ENCODE measurements at regions not wholly inside any gene's neighbourhood (a gene's known extent, or its start where the extent isn't known, plus 50 kb on each side); places are given as distances from the start of the nearest gene placed in this dataset.
"Not testable (repeated sequence)": the region's sequence is repeated elsewhere in the genome, so short reads cannot be mapped to it uniquely, and the experiment has no call there.

GRCh38 chr3:71986606-71987005 is 201.7 kb upstream of the PROK2 start:
- no peak overlapping the region for H3K27ac Mint-ChIP-seq
- no peaks in the 10 kb centered on the region for H3K9me3 Mint-ChIP-seq
- DNase-seq (no peak), ATAC-seq (no peak)
- peaks cover 10% of the 10 kb centered on the region for H3K4me1 ChIP-seq (ENCODE audit: control insufficient read depth, insufficient read depth, low read length)
- no peak overlapping the region for H3K4me3 Mint-ChIP-seq
- H3K27me3 ChIP-seq (ENCODE audit: control insufficient read depth, insufficient read depth, low read length), result no peaks in the 10 kb centered on the region
- 70% methylated on average over 4 of the region's 6 CpGs for WGBS (ENCODE audit: insufficient coverage)
- peaks cover 0 to 7% of the 10 kb centered on the region in 2 donors for H3K27me3 Mint-ChIP-seq (ENCODE audit: low read depth in 2 of 2)
- no peaks in the 10 kb centered on the region for H3K9me3 ChIP-seq (ENCODE audit: control insufficient read depth, insufficient read depth, low read length)
- no peaks in the 10 kb centered on the region for H3K36me3 Mint-ChIP-seq
- H3K4me1 Mint-ChIP-seq, result peaks cover 7 to 12% of the 10 kb centered on the region in 2 donors
- H3K27ac ChIP-seq (ENCODE audit: low read length), result no peak overlapping the region
- H3K36me3 ChIP-seq (ENCODE audit: control insufficient read depth, insufficient read depth, low read length), result no peaks in the 10 kb centered on the region
- TF ChIP-seq CTCF (IDR thresholded peaks at IDR 0.05), result no peak
- intact Hi-C loops (cut with micrococcal nuclease), result no loop called here
- no peak overlapping the region for H3K4me3 ChIP-seq (ENCODE audit: low read length)

GRCh38 chr3:71984843-71985613 is 200.1 kb upstream of the PROK2 start:
- Mint-ChIP-seq H3K27me3 (ENCODE audit: low read depth in 2 of 2) (peaks cover 0 to 7% of the 10 kb centered on the region in 2 donors), H3K36me3 (no peaks in the 10 kb centered on the region), H3K9me3 (no peaks in the 10 kb centered on the region), H3K4me3 (no peak overlapping the region), H3K27ac (no peak overlapping the region), H3K4me1 (peaks cover 7 to 12% of the 10 kb centered on the region in 2 donors)
- Histone ChIP-seq H3K4me1 (ENCODE audit: control insufficient read depth, insufficient read depth, low read length) (peaks cover 10% of the 10 kb centered on the region), H3K27ac (ENCODE audit: low read length) (no peak overlapping the region), H3K4me3 (ENCODE audit: low read length) (no peak overlapping the region), H3K9me3 (ENCODE audit: control insufficient read depth, insufficient read depth, low read length) (no peaks in the 10 kb centered on the region), H3K27me3 (ENCODE audit: control insufficient read depth, insufficient read depth, low read length) (no peaks in the 10 kb centered on the region), H3K36me3 (ENCODE audit: control insufficient read depth, insufficient read depth, low read length) (no peaks in the 10 kb centered on the region)
- DNase-seq (peak in 1 of 2 donors; percentile 28), ATAC-seq (peak in 1 of 3 donors; percentile 37)
- TF ChIP-seq CTCF (IDR thresholded peaks at IDR 0.05), result no peak
- intact Hi-C loops (cut with micrococcal nuclease), result no loop called here
- WGBS (ENCODE audit: insufficient coverage), result 19% methylated on average over 9 of the region's 9 CpGs

GRCh38 chr3:71983694-71984093 is 198.7 kb upstream of the PROK2 start:
- Mint-ChIP-seq H3K27ac (no peak overlapping the region), H3K27me3 (ENCODE audit: low read depth in 2 of 2) (peaks cover 0 to 7% of the 10 kb centered on the region in 2 donors), H3K36me3 (no peaks in the 10 kb centered on the region), H3K4me1 (peaks cover 7 to 12% of the 10 kb centered on the region in 2 donors), H3K9me3 (no peaks in the 10 kb centered on the region), H3K4me3 (no peak overlapping the region)
- Histone ChIP-seq H3K27me3 (ENCODE audit: control insufficient read depth, insufficient read depth, low read length) (no peaks in the 10 kb centered on the region), H3K4me1 (ENCODE audit: control insufficient read depth, insufficient read depth, low read length) (peaks cover 10% of the 10 kb centered on the region), H3K27ac (ENCODE audit: low read length) (no peak overlapping the region), H3K4me3 (ENCODE audit: low read length) (no peak overlapping the region), H3K9me3 (ENCODE audit: control insufficient read depth, insufficient read depth, low read length) (no peaks in the 10 kb centered on the region), H3K36me3 (ENCODE audit: control insufficient read depth, insufficient read depth, low read length) (no peaks in the 10 kb centered on the region)
- ATAC-seq (no peak), DNase-seq (no peak)
- TF ChIP-seq CTCF (IDR thresholded peaks at IDR 0.05), result no peak
- WGBS (ENCODE audit: insufficient coverage), result 97% methylated on average over 4 of the region's 4 CpGs
- intact Hi-C loops (cut with micrococcal nuclease), result no loop called here

GRCh38 chr3:71982506-71983258 is 197.7 kb upstream of the PROK2 start:
- intact Hi-C loops (cut with micrococcal nuclease); H3K4me1 ChIP-seq (ENCODE audit: control insufficient read depth, insufficient read depth, low read length); H3K4me1 Mint-ChIP-seq; H3K27ac Mint-ChIP-seq; DNase-seq; ATAC-seq; H3K4me3 Mint-ChIP-seq; H3K27me3 ChIP-seq (ENCODE audit: control insufficient read depth, insufficient read depth, low read length); H3K4me3 ChIP-seq (ENCODE audit: low read length); H3K9me3 ChIP-seq (ENCODE audit: control insufficient read depth, insufficient read depth, low read length); H3K36me3 ChIP-seq (ENCODE audit: control insufficient read depth, insufficient read depth, low read length); H3K36me3 Mint-ChIP-seq; H3K9me3 Mint-ChIP-seq; H3K27me3 Mint-ChIP-seq (ENCODE audit: low read depth in 2 of 2); H3K27ac ChIP-seq (ENCODE audit: low read length): not testable (repeated sequence)
- 54% methylated on average over 9 of the region's 9 CpGs for WGBS (ENCODE audit: insufficient coverage)
